Stimulated activated CD4-positive, alpha-beta T cell treated with anti-CD3 and anti-CD28 coated beads, Interleukin-15, amount 100 ng/mL, for 24 hours (primary cell): ENCODE measurements at regions not wholly inside any gene's neighbourhood (a gene's known extent, or its start where the extent isn't known, plus 50 kb on each side); places are given as distances from the start of the nearest gene placed in this dataset.

Experiments
- DNase-seq: peaks from one replicate; pipeline ENCODE4 v3.0.0-alpha.2; 2020

GRCh38 chr11:45037434-45038005 is 86.8 kb upstream of the TP53I11 start:
- DNase-seq, result no peak

GRCh38 chr11:45038923-45039322 is 88.2 kb upstream of the TP53I11 start:
- no peak for DNase-seq

- no peak for DNase-seq
Measured at GRCh38 chr11:45041596-45041995, 90.9 kb upstream of the TP53I11 start.

GRCh38 chr11:45042560-45042959 is 91.9 kb upstream of the TP53I11 start:
- no peak for DNase-seq

- DNase-seq, result no peak
Measured at GRCh38 chr11:45043755-45044475, 93.2 kb upstream of the TP53I11 start.

GRCh38 chr11:45045683-45046471 is 95.2 kb upstream of the TP53I11 start:
- peak; percentile 21 for DNase-seq

GRCh38 chr11:45048313-45048841 is 97.7 kb upstream of the TP53I11 start:
- DNase-seq, result no peak

- DNase-seq, result no peak
Measured at GRCh38 chr11:45048870-45049691, 97.4 kb upstream of the PRDM11 start.

- DNase-seq, result no peak
Measured at GRCh38 chr11:45050111-45050510, 96.3 kb upstream of the PRDM11 start.

GRCh38 chr11:45051621-45052020 is 94.8 kb upstream of the PRDM11 start:
- no peak for DNase-seq

- no peak for DNase-seq
Measured at GRCh38 chr11:45052361-45052760, 94.1 kb upstream of the PRDM11 start.

GRCh38 chr11:45053736-45054446 is 92.5 kb upstream of the PRDM11 start:
- DNase-seq, result no peak

- no peak for DNase-seq
Measured at GRCh38 chr11:45054956-45055355, 91.5 kb upstream of the PRDM11 start.

GRCh38 chr11:45056529-45056928 is 89.9 kb upstream of the PRDM11 start:
- no peak for DNase-seq

- DNase-seq, result no peak
Measured at GRCh38 chr11:45057938-45058646, 88.3 kb upstream of the PRDM11 start.

- DNase-seq, result no peak
Measured at GRCh38 chr11:45058647-45058950, 87.8 kb upstream of the PRDM11 start.

- DNase-seq, result no peak
Measured at GRCh38 chr11:45060707-45061106, 85.7 kb upstream of the PRDM11 start.

- no peak for DNase-seq
Measured at GRCh38 chr11:45061641-45062040, 84.8 kb upstream of the PRDM11 start.

- no peak for DNase-seq
Measured at GRCh38 chr11:45062115-45062514, 84.3 kb upstream of the PRDM11 start.

GRCh38 chr11:45062974-45063635 is 83.3 kb upstream of the PRDM11 start:
- no peak for DNase-seq

- DNase-seq, result no peak
Measured at GRCh38 chr11:45063669-45064068, 82.8 kb upstream of the PRDM11 start.
